GM12873 (cell line): ENCODE measurements at regions not wholly inside any gene's neighbourhood (a gene's known extent, or its start where the extent isn't known, plus 50 kb on each side); places are given as distances from the start of the nearest gene placed in this dataset.

ENCODE experiments used
- CTCF ChIP-seq: IDR thresholded peaks from 2 replicates; pipeline ENCODE4 v1.5.1; 2012; ENCODE audit warnings: low read depth, mild to moderate bottlenecking, moderate library complexity, low read length, control low read depth; ENCODE audit not compliant: insufficient read depth; ENCODE audit errors: missing control alignments

GRCh38 chr10:111916011-111916410 is 267.6 kb downstream of the GPAM start:
- TF ChIP-seq CTCF: no peak

- TF ChIP-seq CTCF: no peak
Observed at GRCh38 chr10:111921821-111922220, 261.7 kb downstream of the GPAM start.

- no peak for TF ChIP-seq CTCF
Observed at GRCh38 chr10:111923032-111923431, 260.5 kb downstream of the GPAM start.

- no peak for TF ChIP-seq CTCF
Observed at GRCh38 chr10:111926286-111926685, 257.3 kb downstream of the GPAM start.

GRCh38 chr10:111933937-111934336 is 249.6 kb downstream of the GPAM start:
- peak; percentile 30 for TF ChIP-seq CTCF

GRCh38 chr10:111934931-111935330 is 248.6 kb downstream of the GPAM start:
- TF ChIP-seq CTCF: no peak

GRCh38 chr10:111936143-111936542 is 247.4 kb downstream of the GPAM start:
- no peak for TF ChIP-seq CTCF

- TF ChIP-seq CTCF: no peak
Observed at GRCh38 chr10:111944331-111944730, 239.2 kb downstream of the GPAM start.
